HEK293T (cell line): ENCODE measurements at regions not wholly inside any gene's neighbourhood (a gene's known extent, or its start where the extent isn't known, plus 50 kb on each side); places are given as distances from the start of the nearest gene placed in this dataset.

ENCODE experiments used
- CTCF ChIA-PET: fragments of 350-600 bp; formaldehyde crosslinking; extraction: SDS; loops from one replicate; lab custom pipeline; 2021; ENCODE audit warnings: antibody characterized with exemption, inconsistent platforms; lab: Yijun Ruan, JAX
- POLR2A ChIA-PET: fragments of 350-600 bp; formaldehyde crosslinking; extraction: SDS; loops from one replicate; lab custom pipeline; 2020; ENCODE audit warnings: antibody characterized with exemption, inconsistent platforms; lab: Yijun Ruan, JAX
- DNase-seq: peaks from one replicate; pipeline ENCODE4 v3.0.0; 2012; ENCODE audit warnings: mixed read lengths; ENCODE audit errors: extremely low spot score
- ARNT ChIP-seq: fragments of 450-650 bp; IDR thresholded peaks from 2 replicates; pipeline ENCODE4 v1.6.1; 2017; ENCODE audit warnings: mild to moderate bottlenecking
- BHLHE40 ChIP-seq: fragments of 450-650 bp; IDR thresholded peaks from 2 replicates; pipeline ENCODE4 v1.6.1; 2016; ENCODE audit warnings: mild to moderate bottlenecking, moderate library complexity, borderline replicate concordance
- CTBP1 ChIP-seq: fragments of 450-650 bp; IDR thresholded peaks from 2 replicates; pipeline ENCODE4 v1.6.1; 2016; ENCODE audit warnings: borderline replicate concordance
- ELF4 ChIP-seq: fragments of 450-650 bp; IDR thresholded peaks from 2 replicates; pipeline ENCODE4 v1.6.1; 2017; ENCODE audit warnings: antibody characterized with exemption
- FOXA1 ChIP-seq: fragments of 450-650 bp; IDR thresholded peaks from 2 replicates; pipeline ENCODE4 v1.6.1; 2016; ENCODE audit warnings: mild to moderate bottlenecking
- FOXK2 ChIP-seq: fragments of 450-650 bp; IDR thresholded peaks from 2 replicates; pipeline ENCODE4 v1.6.1; 2016; ENCODE audit warnings: mild to moderate bottlenecking
- FOXM1 ChIP-seq: fragments of 450-650 bp; IDR thresholded peaks from 2 replicates; pipeline ENCODE4 v1.6.1; 2017; ENCODE audit warnings: mild to moderate bottlenecking, borderline replicate concordance
- HDGF ChIP-seq: fragments of 450-650 bp; IDR thresholded peaks from 2 replicates; pipeline ENCODE4 v1.6.1; 2017; ENCODE audit warnings: antibody characterized with exemption, borderline replicate concordance
- L3MBTL2 ChIP-seq: fragments of 450-650 bp; conservative IDR thresholded peaks from 2 replicates; pipeline ENCODE4 v1.6.1; 2016; ENCODE audit warnings: mild to moderate bottlenecking
- LEF1 ChIP-seq: fragments of 450-650 bp; IDR thresholded peaks from 2 replicates; pipeline ENCODE4 v1.6.1; 2017; ENCODE audit warnings: mild to moderate bottlenecking, borderline replicate concordance
- NFRKB ChIP-seq: fragments of 450-650 bp; IDR thresholded peaks from 2 replicates; pipeline ENCODE4 v1.6.1; 2016; ENCODE audit warnings: mild to moderate bottlenecking, moderate library complexity
- SP1 ChIP-seq: fragments of 450-650 bp; IDR thresholded peaks from 2 replicates; pipeline ENCODE4 v1.6.1; 2017
- SUZ12 ChIP-seq: fragments of 450-650 bp; IDR thresholded peaks from 2 replicates; pipeline ENCODE4 v1.6.1; 2016; ENCODE audit warnings: mild to moderate bottlenecking
- TARDBP ChIP-seq: fragments of 450-650 bp; IDR thresholded peaks from 2 replicates; pipeline ENCODE4 v1.6.1; 2016
- ZNF384 ChIP-seq: fragments of 450-650 bp; IDR thresholded peaks from 2 replicates; pipeline ENCODE4 v1.6.1; 2016
- TF ChIP-seq, protein P1 (sequence below): fragments of 450-650 bp; IDR thresholded peaks from 2 replicates; pipeline ENCODE4 v1.6.1; 2016

DNA sequence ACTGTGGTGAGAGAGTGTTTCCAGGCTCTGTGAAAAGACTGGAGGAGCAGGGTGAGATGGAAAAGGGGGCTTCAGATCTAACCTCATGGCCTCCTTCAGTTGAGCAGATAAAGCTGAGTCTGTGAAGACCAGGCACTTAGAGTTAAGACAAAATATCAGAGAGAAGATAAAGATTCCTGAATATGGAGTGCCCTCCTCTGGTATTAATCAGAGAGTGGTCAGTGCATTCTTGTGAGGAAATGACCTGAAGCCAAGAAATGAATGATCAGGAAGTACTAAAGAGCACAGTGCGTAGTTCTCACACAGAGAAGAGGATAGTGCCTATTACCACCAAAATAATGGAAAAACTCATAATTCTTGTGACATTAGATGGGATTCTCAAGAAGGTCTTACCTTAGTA is 1417.0 kb upstream of the ACO1 start:
- POLR2A ChIA-PET: no interaction called here

DNA sequence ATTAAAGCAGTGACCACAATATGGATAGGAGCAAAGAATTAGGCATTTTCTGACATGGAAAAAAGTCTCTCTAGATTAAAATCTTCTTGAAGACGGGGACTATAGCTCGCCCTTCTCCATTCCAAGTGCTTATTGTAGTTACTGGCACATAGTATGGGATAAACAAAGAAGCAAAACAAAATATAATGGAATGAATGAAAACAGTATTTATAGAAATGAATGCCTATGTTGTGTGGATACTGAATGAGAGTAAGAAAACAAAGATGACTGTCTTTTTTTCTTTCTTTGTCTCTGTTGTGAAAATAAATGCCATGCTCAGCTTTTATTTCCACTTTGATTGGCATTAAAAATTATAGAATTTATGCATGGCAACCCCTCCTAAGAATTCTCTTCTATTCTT is 1414.3 kb upstream of the ACO1 start:
- ChIA-PET POLR2A (no interaction called here), CTCF (no interaction called here)
- TF ChIP-seq NFRKB (no peak), SP1 (no peak), CTBP1 (no peak), FOXM1 (no peak), ZNF384 (no peak), ELF4 (no peak), BHLHE40 (no peak), FOXK2 (no peak), FOXA1 (no peak), HDGF (no peak), TARDBP (no peak), SUZ12 (no peak), L3MBTL2 (no peak), ARNT (no peak)
- TF ChIP-seq, protein P1, sequence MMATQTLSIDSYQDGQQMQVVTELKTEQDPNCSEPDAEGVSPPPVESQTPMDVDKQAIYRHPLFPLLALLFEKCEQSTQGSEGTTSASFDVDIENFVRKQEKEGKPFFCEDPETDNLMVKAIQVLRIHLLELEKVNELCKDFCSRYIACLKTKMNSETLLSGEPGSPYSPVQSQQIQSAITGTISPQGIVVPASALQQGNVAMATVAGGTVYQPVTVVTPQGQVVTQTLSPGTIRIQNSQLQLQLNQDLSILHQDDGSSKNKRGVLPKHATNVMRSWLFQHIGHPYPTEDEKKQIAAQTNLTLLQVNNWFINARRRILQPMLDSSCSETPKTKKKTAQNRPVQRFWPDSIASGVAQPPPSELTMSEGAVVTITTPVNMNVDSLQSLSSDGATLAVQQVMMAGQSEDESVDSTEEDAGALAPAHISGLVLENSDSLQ: no peak
- no peak for DNase-seq

More for the DNA sequence above, 1417.0 kb upstream of the ACO1 start:
- no peak for TF ChIP-seq FOXA1
- TF ChIP-seq TARDBP: no peak
- TF ChIP-seq, protein P1: no peak
- CTCF ChIA-PET: no interaction called here
- no peak for DNase-seq

DNA sequence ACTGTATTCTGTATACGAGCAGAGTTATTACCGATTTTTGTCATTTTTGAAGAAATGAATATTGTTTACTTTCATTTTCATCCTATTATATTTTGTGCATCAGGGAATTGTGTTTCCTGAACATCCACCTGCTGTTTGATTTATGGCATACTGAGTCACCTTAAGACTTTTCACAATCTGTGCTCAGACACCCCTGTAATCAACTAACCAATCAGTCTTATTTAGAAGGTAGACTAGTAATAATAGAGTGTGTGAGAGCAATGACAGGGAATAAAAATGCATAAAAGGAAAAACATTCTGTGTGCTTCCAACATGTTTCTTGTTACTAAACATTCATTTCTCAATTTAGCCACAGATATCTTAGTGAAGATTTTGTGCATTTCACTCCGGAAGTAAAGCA is 1413.6 kb upstream of the ACO1 start:
- TF ChIP-seq ARNT (no peak), HDGF (no peak), FOXA1 (no peak), FOXM1 (no peak), ZNF384 (no peak), FOXK2 (no peak), LEF1 (no peak), L3MBTL2 (no peak), CTBP1 (no peak), SP1 (no peak)
- no peak for DNase-seq
- ChIA-PET POLR2A (no interaction called here), CTCF (no interaction called here)

DNA sequence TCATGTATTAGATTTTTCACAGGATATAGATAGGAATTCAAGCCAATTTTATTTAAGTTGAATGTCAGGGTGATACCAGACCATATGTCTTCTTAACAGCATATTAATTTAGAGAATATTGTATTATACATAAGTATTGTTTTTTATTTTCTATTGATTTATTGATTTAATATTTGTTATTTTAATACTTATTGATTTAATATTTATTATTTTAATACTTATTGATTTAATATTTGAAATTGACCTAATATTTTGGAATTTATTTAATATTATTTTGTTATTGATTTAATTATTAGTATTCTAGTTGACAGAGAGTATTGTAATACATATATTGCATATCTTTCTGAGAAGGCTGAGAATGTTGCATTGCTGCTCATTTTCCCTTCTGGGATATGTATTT is 1411.8 kb upstream of the ACO1 start:
- CTCF ChIA-PET: no interaction called here
- no peak for DNase-seq
- no peak for TF ChIP-seq ELF4
- TF ChIP-seq FOXM1: no peak
- no peak for TF ChIP-seq ARNT
- TF ChIP-seq FOXK2: no peak
- TF ChIP-seq SUZ12: no peak
- no peak for TF ChIP-seq NFRKB
- no peak for TF ChIP-seq TARDBP
- no peak for TF ChIP-seq LEF1
- TF ChIP-seq SP1: no peak
- TF ChIP-seq L3MBTL2: no peak
- no peak for TF ChIP-seq FOXA1
- TF ChIP-seq, protein P1: no peak
- TF ChIP-seq CTBP1: no peak
- TF ChIP-seq ZNF384: no peak
- no peak for TF ChIP-seq BHLHE40
- no peak for TF ChIP-seq HDGF
- POLR2A ChIA-PET: no interaction called here

DNA sequence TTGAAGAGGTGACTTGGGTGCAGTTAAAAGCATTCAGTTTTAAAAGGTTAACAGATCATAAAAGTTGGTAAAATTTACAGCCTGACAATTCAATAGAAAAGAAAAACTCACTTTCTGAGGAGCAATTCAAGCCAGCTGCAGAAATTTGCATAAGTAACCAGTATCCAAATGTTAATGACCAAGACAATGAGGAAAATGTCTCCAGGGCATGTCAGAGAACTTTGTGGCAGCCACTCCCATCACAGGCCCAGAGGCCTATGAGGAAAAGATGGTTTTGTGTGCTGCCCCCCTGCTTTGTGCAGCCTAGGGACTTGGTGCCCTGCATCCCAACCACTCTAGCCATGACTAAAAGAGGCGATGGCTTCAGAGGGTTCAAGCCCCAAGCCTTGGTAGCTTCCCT is 1406.5 kb upstream of the ACO1 start:
- TF ChIP-seq SP1 (no peak), FOXM1 (no peak), L3MBTL2 (no peak), FOXK2 (no peak), CTBP1 (no peak), HDGF (no peak), ELF4 (no peak), NFRKB (no peak), FOXA1 (no peak), SUZ12 (no peak), LEF1 (no peak), BHLHE40 (no peak), ARNT (no peak)
- ChIA-PET POLR2A (no interaction called here), CTCF (no interaction called here)
- DNase-seq: no peak

DNA sequence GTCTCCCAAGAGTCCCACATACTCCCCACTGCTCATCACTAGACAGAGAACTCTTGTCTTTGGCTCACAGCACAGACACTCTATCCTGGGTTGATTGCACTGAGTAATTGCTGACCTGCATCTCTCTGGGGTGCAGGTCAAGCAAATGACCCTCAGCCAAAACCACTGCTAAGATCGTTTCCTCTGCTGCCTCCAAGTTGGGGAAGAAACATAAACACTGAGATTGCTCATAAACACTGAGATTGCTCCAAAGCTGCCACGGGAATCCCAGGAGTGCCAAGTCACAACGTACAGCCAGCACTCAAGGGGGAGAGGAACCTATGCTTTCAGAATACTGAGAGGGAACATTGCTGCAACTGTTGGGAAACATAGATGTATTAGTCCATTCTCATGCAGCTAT is 1402.1 kb upstream of the ACO1 start:
- POLR2A ChIA-PET: no interaction called here
- CTCF ChIA-PET: no interaction called here
- DNase-seq: no peak
- TF ChIP-seq ARNT (no peak), SUZ12 (no peak), NFRKB (no peak), HDGF (no peak), FOXM1 (no peak), ELF4 (no peak), FOXA1 (no peak), TARDBP (no peak), BHLHE40 (no peak), LEF1 (no peak), L3MBTL2 (no peak), ZNF384 (no peak), FOXK2 (no peak)
- TF ChIP-seq, protein P1: no peak
